Keratinocyte (primary cell): ENCODE measurements at regions not wholly inside any gene's neighbourhood (a gene's known extent, or its start where the extent isn't known, plus 50 kb on each side); places are given as distances from the start of the nearest gene placed in this dataset.
A peak's percentile ranks its signal among the peaks of the same experiment; 100 is the strongest.

Source experiments
- DNase-seq: peaks from one replicate; pipeline ENCODE4 v3.0.0-alpha.2; 2011; ENCODE audit warnings: low read depth, missing footprints, low spot score
- FAIRE-seq: peaks from 2 replicates; lab custom pipeline; 2011; peaks lifted over from hg19 to GRCh38; lab: Jason Lieb, UNC
- H2AFZ ChIP-seq: 2 replicates; pipeline ENCODE4 v1.6.0; 2012; ENCODE audit warnings: low read length, control low read depth, inconsistent platforms; ENCODE audit not compliant: control insufficient read depth
- H3K27ac ChIP-seq: 2 replicates; pipeline ENCODE4 v1.5.1; 2011; ENCODE audit warnings: low read length; ENCODE audit not compliant: control insufficient read depth, insufficient read depth
- H3K27me3 ChIP-seq: 3 replicates; pipeline ENCODE4 v1.6.0; 2011; ENCODE audit warnings: low read length; ENCODE audit not compliant: control insufficient read depth, insufficient read depth; ENCODE audit errors: extremely low read depth
- H3K36me3 ChIP-seq, 2 experiments: 2 replicates in 1 of 2; 3 replicates in 1 of 2; pipeline ENCODE4 v1.5.1; 2011; ENCODE audit warnings: low read length in 2 of 2, mild to moderate bottlenecking in 1 of 2; ENCODE audit not compliant: control insufficient read depth in 2 of 2, insufficient read depth in 2 of 2; ENCODE audit errors: extremely low read depth in 1 of 2
- H3K4me1 ChIP-seq: 3 replicates; pipeline ENCODE4 v1.5.1; 2011; ENCODE audit warnings: low read length; ENCODE audit not compliant: control insufficient read depth, insufficient read depth; ENCODE audit errors: extremely low read depth
- H3K4me2 ChIP-seq: 3 replicates; pipeline ENCODE4 v1.6.0; 2011; ENCODE audit warnings: low read depth, low read length; ENCODE audit not compliant: control insufficient read depth, insufficient read depth; ENCODE audit errors: extremely low read depth
- H3K4me3 ChIP-seq, 3 experiments: fragments of 200-600 bp in 1 of 3; sonication (generic) in 1 of 3; 2 replicates in 2 of 3; 3 replicates in 1 of 3; pipeline ENCODE4 v1.5.1; 2011 to 2016; ENCODE audit warnings: low read length in 3 of 3, mild to moderate bottlenecking in 3 of 3, control low read depth in 2 of 3, inconsistent platforms in 1 of 3, low read depth in 1 of 3, mixed read lengths in 1 of 3, mixed run types in 1 of 3, moderate library complexity in 1 of 3; ENCODE audit not compliant: control insufficient read depth in 2 of 3, insufficient read depth in 2 of 3; ENCODE audit errors: extremely low read depth in 1 of 3
- H3K79me2 ChIP-seq: 2 replicates; pipeline ENCODE4 v1.6.0; 2012; ENCODE audit warnings: low read length; ENCODE audit not compliant: control insufficient read depth, insufficient read depth
- H3K9ac ChIP-seq: 3 replicates; pipeline ENCODE4 v1.6.0; 2011; ENCODE audit warnings: low read length; ENCODE audit not compliant: control insufficient read depth, insufficient read depth; ENCODE audit errors: extremely low read depth
- H3K9me1 ChIP-seq: 3 replicates; pipeline ENCODE4 v1.6.0; 2011; ENCODE audit warnings: low read length; ENCODE audit not compliant: control insufficient read depth, insufficient read depth; ENCODE audit errors: extremely low read depth
- H3K9me3 ChIP-seq: 2 replicates; pipeline ENCODE4 v1.5.1; 2012; ENCODE audit warnings: low read depth, low read length; ENCODE audit not compliant: control insufficient read depth
- H4K20me1 ChIP-seq: 3 replicates; pipeline ENCODE4 v1.6.0; 2011; ENCODE audit warnings: low read length; ENCODE audit not compliant: control insufficient read depth, insufficient read depth; ENCODE audit errors: extremely low read depth
- EZH2 ChIP-seq: IDR thresholded peaks from one replicate; pipeline ENCODE4 v1.6.1; 2012; ENCODE audit warnings: inconsistent platforms, mild to moderate bottlenecking, low read length, moderate library complexity
- dilution Hi-C: fragments of 300-500 bp; cut with MboI; formaldehyde crosslinking; loops from one replicate; pipeline ENCODE4 v1.7.0; 2020; ENCODE audit warnings: low sequenced_read_pairs; ENCODE audit not compliant: extremely low pct_ligation_motif_present
- TF ChIP-seq, protein P1 (sequence below), 3 experiments: IDR thresholded peaks in 1 of 3; conservative IDR thresholded peaks in 1 of 3; optimal IDR thresholded peaks in 1 of 3; 2 replicates in 2 of 3; 3 replicates in 1 of 3; pipeline versions ENCODE3 to v1.5.1; 2011; ENCODE audit warnings: low read length in 3 of 3, mild to moderate bottlenecking in 3 of 3, moderate library complexity in 2 of 3, control low read depth in 1 of 3, inconsistent platforms in 1 of 3; ENCODE audit not compliant: insufficient read depth in 2 of 3; ENCODE audit errors: extremely low read depth in 1 of 3

GRCh38 chr13:60268203-60268555 lies 104.5 kb upstream of the DIAPH3 start:
- Histone ChIP-seq H4K20me1 (no peaks in the 10 kb centered on the region), H3K4me2 (peak overlapping the region; percentile 76), H3K9ac (no peak overlapping the region), H3K36me3 (no peaks in the 10 kb centered on the region), H2AFZ (peak overlapping the region; percentile 71), H3K4me3 (peak overlapping the region; percentile 36 to 56 (median 50)), H3K79me2 (no peaks in the 10 kb centered on the region), H3K27ac (no peak overlapping the region), H3K27me3 (peaks cover 8% of the 10 kb centered on the region), H3K4me1 (no peaks in the 10 kb centered on the region), H3K9me3 (no peaks in the 10 kb centered on the region), H3K9me1 (no peaks in the 10 kb centered on the region)
- no peak for DNase-seq
- TF ChIP-seq, protein P1, sequence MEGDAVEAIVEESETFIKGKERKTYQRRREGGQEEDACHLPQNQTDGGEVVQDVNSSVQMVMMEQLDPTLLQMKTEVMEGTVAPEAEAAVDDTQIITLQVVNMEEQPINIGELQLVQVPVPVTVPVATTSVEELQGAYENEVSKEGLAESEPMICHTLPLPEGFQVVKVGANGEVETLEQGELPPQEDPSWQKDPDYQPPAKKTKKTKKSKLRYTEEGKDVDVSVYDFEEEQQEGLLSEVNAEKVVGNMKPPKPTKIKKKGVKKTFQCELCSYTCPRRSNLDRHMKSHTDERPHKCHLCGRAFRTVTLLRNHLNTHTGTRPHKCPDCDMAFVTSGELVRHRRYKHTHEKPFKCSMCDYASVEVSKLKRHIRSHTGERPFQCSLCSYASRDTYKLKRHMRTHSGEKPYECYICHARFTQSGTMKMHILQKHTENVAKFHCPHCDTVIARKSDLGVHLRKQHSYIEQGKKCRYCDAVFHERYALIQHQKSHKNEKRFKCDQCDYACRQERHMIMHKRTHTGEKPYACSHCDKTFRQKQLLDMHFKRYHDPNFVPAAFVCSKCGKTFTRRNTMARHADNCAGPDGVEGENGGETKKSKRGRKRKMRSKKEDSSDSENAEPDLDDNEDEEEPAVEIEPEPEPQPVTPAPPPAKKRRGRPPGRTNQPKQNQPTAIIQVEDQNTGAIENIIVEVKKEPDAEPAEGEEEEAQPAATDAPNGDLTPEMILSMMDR (optimal IDR thresholded peaks at IDR 0.05 in 1 of 3, IDR thresholded peaks at IDR 0.05 in 1 of 3, conservative IDR thresholded peaks at IDR 0.05 in 1 of 3; ENCODE audit: extremely low read depth in 1 of 3, insufficient read depth in 2 of 3, low read length in 3 of 3), result no peak
- TF ChIP-seq EZH2, result no peak
- FAIRE-seq, result no peak
- dilution Hi-C loops, result no loop called here

DNA sequence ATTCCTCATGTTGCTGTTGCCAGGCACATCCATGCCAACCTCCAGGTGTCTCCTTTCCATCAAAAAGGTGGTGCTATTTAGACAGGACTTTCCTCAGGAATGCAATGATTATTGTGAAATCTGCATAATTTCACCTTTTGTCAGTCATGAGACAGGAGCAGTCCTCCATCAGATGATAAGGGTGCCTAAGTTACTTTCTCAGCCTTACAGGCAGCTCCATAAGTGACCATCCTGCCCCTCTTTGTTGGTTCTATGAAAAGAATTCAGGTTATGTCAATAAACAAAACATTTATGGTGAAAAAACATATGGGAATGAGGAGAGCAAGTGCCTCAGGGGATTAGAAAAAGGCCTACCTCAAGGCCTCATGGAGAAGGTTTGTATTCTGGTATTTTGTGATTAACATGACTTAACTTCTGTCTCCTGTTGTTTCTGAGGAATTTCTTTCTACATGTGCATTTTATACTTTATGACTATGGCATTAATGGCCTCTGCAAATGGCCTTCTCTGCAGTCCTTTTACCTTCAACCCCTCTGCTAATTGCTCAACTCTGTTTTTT lies 110.3 kb upstream of the DIAPH3 start:
- no peaks in the 10 kb centered on the region for H4K20me1 ChIP-seq
- DNase-seq, result no peak
- H3K9ac ChIP-seq, result no peak overlapping the region

More for the DNA sequence above, 110.3 kb upstream of the DIAPH3 start:
- TF ChIP-seq, protein P1 (optimal IDR thresholded peaks at IDR 0.05 in 1 of 3, IDR thresholded peaks at IDR 0.05 in 1 of 3, conservative IDR thresholded peaks at IDR 0.05 in 1 of 3; ENCODE audit: extremely low read depth in 1 of 3, insufficient read depth in 2 of 3, low read length in 3 of 3), result no peak
- no peak for TF ChIP-seq EZH2
- no peak for FAIRE-seq
- Histone ChIP-seq H3K9me1 (no peaks in the 10 kb centered on the region), H2AFZ (no peak overlapping the region), H3K36me3 (no peaks in the 10 kb centered on the region), H3K9me3 (no peaks in the 10 kb centered on the region), H3K4me3 (no peak overlapping the region), H3K27me3 (peaks cover 4% of the 10 kb centered on the region), H3K4me2 (no peak overlapping the region), H3K79me2 (no peaks in the 10 kb centered on the region), H3K4me1 (no peaks in the 10 kb centered on the region), H3K27ac (no peak overlapping the region)
- dilution Hi-C loops, result no loop called here
